GM21529 (cell line): ENCODE measurements at regions not wholly inside any gene's neighbourhood (a gene's known extent, or its start where the extent isn't known, plus 50 kb on each side); places are given as distances from the start of the nearest gene placed in this dataset.

ENCODE experiments used
- ATAC-seq: cut with Tn5 transposase; IDR thresholded peaks from one replicate; pipeline ENCODE4 v1.9.1; 2021; ENCODE audit not compliant: unreplicated experiment

DNA sequence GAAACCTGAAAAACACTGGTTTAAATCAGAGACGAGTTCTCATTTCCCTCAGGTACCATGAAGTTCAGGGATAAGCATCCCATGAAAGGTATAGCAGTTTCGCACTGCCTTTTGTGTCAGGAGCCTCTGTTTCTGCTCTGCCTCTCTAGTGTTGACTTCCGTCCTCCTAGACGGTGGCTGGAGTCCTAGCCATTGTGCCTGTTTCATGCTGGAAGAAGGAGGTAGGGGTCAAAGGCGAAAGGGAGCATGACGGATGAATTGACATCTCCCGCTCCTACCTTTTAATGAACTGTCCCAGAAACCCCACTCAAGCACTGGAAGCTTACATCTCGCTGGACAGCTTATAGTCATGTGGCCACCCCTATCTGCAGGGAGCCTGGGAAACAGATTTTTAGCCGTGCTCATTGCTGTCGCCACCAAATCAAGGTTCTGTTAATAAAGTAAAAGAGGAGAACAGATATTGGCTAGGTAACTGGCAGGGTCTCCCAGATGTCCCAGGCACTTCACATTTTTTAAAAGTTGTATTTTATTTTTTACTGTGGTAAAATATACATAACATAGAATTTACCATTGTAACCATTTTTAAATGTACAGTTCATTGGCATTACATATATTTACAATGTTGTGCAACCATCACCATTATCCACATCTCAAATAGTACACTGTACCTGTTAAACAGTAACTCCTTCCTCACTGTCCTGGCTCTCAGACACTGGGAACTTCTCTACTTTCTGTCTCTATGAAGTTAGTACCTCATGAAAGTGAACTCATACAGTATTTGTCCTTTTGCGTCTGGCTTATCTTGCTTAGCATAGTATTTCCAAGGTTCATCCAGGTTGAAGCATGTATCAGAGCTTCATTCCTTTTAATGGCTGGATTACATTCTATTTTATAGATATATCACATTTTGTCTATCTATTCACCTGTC is 55.0 kb upstream of the CTLA4 start:
- no peak for ATAC-seq

DNA sequence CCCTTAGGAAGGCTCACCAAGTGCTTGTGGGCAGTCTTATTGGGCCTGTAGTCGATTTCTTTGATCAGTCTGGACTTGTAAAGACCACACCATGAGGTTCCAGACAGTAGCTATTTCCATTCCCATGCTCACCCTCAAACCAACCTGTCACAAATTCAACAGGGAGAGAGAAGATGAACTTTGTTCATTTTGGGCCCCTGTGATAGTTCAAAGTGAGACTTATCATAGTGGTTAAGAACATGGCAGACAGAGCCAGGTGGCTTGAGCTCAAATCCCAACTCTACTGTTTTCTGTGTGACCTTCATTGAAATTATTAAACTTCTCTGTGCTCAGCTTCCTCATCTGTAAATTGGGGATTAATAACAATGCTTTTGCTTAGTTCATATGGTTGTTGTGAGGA is 53.9 kb upstream of the CTLA4 start:
- ATAC-seq = no peak

DNA sequence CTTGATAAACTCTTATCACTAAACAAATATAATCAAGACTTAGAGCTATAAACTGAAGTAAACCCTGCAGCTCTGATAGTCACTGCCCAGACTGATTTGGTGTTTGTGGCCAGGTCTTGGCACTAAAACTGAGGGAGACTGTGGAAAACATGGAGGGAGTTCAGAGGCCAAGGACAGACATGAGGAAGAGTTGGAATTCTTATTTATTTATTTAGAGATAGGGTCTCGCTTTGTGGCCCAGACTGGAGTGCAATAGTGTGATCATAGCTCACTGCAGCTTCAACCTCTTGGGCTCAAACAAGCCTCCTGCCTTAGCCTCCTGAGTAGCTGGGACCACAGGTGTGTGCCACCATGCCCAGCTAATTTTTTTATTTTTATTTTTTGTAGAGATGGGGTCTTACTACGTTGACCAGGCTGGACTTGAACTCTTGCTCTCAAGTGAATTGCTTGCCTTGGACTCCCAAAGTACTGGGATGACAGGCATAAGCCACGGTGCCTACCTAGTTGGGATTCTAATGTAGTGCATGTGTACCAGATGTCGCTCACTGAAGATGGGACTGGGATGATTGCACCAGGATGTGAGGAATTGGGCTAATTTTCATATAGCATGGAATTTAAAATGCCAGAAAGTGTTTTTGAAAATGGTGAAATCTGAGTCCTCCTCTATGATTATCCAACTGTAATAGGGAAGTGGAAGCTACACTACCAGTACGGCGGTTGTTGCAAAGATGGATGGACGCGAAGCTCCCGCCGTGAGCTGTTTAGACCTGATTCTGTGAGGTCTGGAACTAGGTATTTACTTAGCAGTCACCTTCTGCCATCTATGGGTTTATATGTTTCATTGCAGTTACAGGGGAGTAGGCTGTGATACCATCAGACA is 52.7 kb upstream of the CTLA4 start:
- ATAC-seq = peak; percentile 73

DNA sequence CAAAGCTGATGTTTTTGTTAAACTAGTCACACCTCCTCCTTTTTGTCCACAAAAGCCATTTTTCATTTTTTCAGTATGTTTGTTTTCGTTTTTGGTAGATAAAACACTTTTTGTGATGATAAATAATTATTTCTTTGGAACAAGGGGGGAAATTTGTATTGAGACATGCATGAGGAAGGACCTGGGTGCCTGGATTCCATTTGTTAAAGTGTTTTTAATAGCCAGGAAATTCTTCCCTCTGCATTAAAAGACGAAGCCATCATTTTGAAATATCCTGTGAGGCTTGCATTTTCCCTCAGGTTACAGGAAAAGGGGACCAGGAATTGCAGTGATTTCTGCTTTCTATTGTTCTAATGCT is 52.1 kb upstream of the CTLA4 start:
- ATAC-seq = no peak

DNA sequence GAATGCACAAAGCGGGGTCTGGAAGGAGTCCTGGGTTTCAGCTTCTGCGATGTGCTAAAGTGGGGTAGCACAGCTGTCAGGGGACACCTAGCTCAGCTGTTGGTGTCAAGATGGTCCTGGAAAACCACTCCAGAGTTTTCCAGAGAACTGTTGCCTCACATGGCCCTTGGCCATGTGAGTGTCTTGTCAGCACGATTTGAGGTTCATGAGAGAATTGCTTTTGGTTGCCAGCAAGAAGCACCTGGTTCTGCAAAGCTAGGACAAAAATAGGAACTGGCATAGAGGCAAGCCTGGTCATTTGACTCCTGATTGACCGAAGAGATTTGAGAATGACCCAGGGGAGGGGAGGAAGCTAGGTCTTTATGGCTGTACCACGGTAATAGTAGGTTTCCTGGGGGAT is 50.4 kb upstream of the CTLA4 start:
- no peak for ATAC-seq
